ENCODE measurements at regions not wholly inside any gene's neighbourhood (a gene's known extent, or its start where the extent isn't known, plus 50 kb on each side); places are given as distances from the start of the nearest gene placed in this dataset.

- POLR2A ChIA-PET, result no interaction called here
- H3K36me3 ChIP-seq (ENCODE audit: control insufficient read depth in 2 of 2, extremely low read depth in 1 of 2, insufficient read depth in 2 of 2, low read length in 2 of 2), result no peaks in the 10 kb centered on the region
- no peak overlapping the region for H3K27ac ChIP-seq (ENCODE audit: insufficient read depth, low read depth, low read length)
- CTCF ChIA-PET, result no interaction called here
- dilution Hi-C loops (cut with MboI; ENCODE audit: extremely low pct_ligation_motif_present, low sequenced_read_pairs), result no loop called here
- DNase-seq (ENCODE audit: low read depth, low spot score) (no peak), FAIRE-seq (no peak)
- H2AFZ ChIP-seq (ENCODE audit: low read depth, low read length), result no peak overlapping the region
- no TSS peak for BruUV-seq (replicated peaks)
- H3K9ac ChIP-seq (replicated peaks; ENCODE audit: extremely low read depth, insufficient read depth, low read length), result no peak overlapping the region
- no peak overlapping the region for H3K4me3 ChIP-seq (replicated peaks in 1 of 3; ENCODE audit: insufficient read depth in 1 of 3, low read depth in 1 of 3, low read length in 3 of 3)
- no peaks in the 10 kb centered on the region for H3K9me1 ChIP-seq (replicated peaks; ENCODE audit: control insufficient read depth, extremely low read depth, insufficient read depth, low read length)
- H3K79me2 ChIP-seq (ENCODE audit: control insufficient read depth, insufficient read depth, low read length), result no peaks in the 10 kb centered on the region
- TF ChIP-seq POLR2A (IDR thresholded peaks at IDR 0.05; ENCODE audit: low read depth, low read length) (no peak), CTCF (IDR thresholded peaks at IDR 0.05; ENCODE audit: extremely low read depth in 1 of 2, insufficient read depth in 1 of 2, low read depth in 1 of 2, low read length in 2 of 2) (no peak), FOS (IDR thresholded peaks at IDR 0.05; ENCODE audit: borderline replicate concordance, insufficient read depth, low read length) (no peak), JUN (IDR thresholded peaks at IDR 0.05; ENCODE audit: borderline replicate concordance, insufficient read depth, insufficient read length, low read depth) (no peak), EZH2 (IDR thresholded peaks at IDR 0.05; ENCODE audit: borderline replicate concordance, low read depth, low read length, severe bottlenecking) (no peak), GATA2 (IDR thresholded peaks at IDR 0.05; ENCODE audit: insufficient read depth, insufficient read length, low read depth, low read length) (no peak)
- H3K4me2 ChIP-seq (ENCODE audit: insufficient read depth, low read length), result no peak overlapping the region
- no peaks in the 10 kb centered on the region for H3K9me3 ChIP-seq (replicated peaks; ENCODE audit: control insufficient read depth, insufficient read depth, low read length)
- intact Hi-C loops (cut with micrococcal nuclease), result no loop called here
- no peaks in the 10 kb centered on the region for H4K20me1 ChIP-seq (replicated peaks; ENCODE audit: control insufficient read depth, extremely low read depth, insufficient read depth, low read length)
- no peaks in the 10 kb centered on the region for H3K4me1 ChIP-seq (ENCODE audit: control insufficient read depth, extremely low read depth, insufficient read depth, low read length)
- no peaks in the 10 kb centered on the region for H3K27me3 ChIP-seq (ENCODE audit: control insufficient read depth in 2 of 2, insufficient read depth in 2 of 2, low read length in 2 of 2)
Observed at GRCh38 chr14:42565556-42565955, 958.9 kb downstream of the LRFN5 start.

GRCh38 chr14:42563313-42563712 is 956.6 kb downstream of the LRFN5 start:
- Histone ChIP-seq H3K4me2 (ENCODE audit: insufficient read depth, low read length) (no peak overlapping the region), H4K20me1 (replicated peaks; ENCODE audit: control insufficient read depth, extremely low read depth, insufficient read depth, low read length) (no peaks in the 10 kb centered on the region), H3K4me3 (replicated peaks in 1 of 3; ENCODE audit: insufficient read depth in 1 of 3, low read depth in 1 of 3, low read length in 3 of 3) (no peak overlapping the region), H3K27ac (ENCODE audit: insufficient read depth, low read depth, low read length) (no peak overlapping the region), H3K4me1 (ENCODE audit: control insufficient read depth, extremely low read depth, insufficient read depth, low read length) (no peaks in the 10 kb centered on the region), H3K79me2 (ENCODE audit: control insufficient read depth, insufficient read depth, low read length) (no peaks in the 10 kb centered on the region), H3K9ac (replicated peaks; ENCODE audit: extremely low read depth, insufficient read depth, low read length) (no peak overlapping the region), H3K9me1 (replicated peaks; ENCODE audit: control insufficient read depth, extremely low read depth, insufficient read depth, low read length) (no peaks in the 10 kb centered on the region), H3K36me3 (ENCODE audit: control insufficient read depth in 2 of 2, extremely low read depth in 1 of 2, insufficient read depth in 2 of 2, low read length in 2 of 2) (no peaks in the 10 kb centered on the region), H3K9me3 (replicated peaks; ENCODE audit: control insufficient read depth, insufficient read depth, low read length) (no peaks in the 10 kb centered on the region), H2AFZ (ENCODE audit: low read depth, low read length) (no peak overlapping the region), H3K27me3 (ENCODE audit: control insufficient read depth in 2 of 2, insufficient read depth in 2 of 2, low read length in 2 of 2) (no peaks in the 10 kb centered on the region)
- ChIA-PET POLR2A (no interaction called here), CTCF (no interaction called here)
- no TSS peak for BruUV-seq (replicated peaks)
- FAIRE-seq (no peak), DNase-seq (ENCODE audit: low read depth, low spot score) (no peak)
- intact Hi-C loops (cut with micrococcal nuclease) (no loop called here), dilution Hi-C loops (cut with MboI; ENCODE audit: extremely low pct_ligation_motif_present, low sequenced_read_pairs) (no loop called here)
- TF ChIP-seq CTCF (IDR thresholded peaks at IDR 0.05; ENCODE audit: extremely low read depth in 1 of 2, insufficient read depth in 1 of 2, low read depth in 1 of 2, low read length in 2 of 2) (no peak), POLR2AphosphoS5 (IDR thresholded peaks at IDR 0.05; ENCODE audit: insufficient read depth, low read depth, low read length) (no peak), EZH2 (IDR thresholded peaks at IDR 0.05; ENCODE audit: borderline replicate concordance, low read depth, low read length, severe bottlenecking) (no peak), FOS (IDR thresholded peaks at IDR 0.05; ENCODE audit: borderline replicate concordance, insufficient read depth, low read length) (no peak), MYC (IDR thresholded peaks at IDR 0.05; ENCODE audit: low read depth, low read length) (no peak), JUN (IDR thresholded peaks at IDR 0.05; ENCODE audit: borderline replicate concordance, insufficient read depth, insufficient read length, low read depth) (no peak), GATA2 (IDR thresholded peaks at IDR 0.05; ENCODE audit: insufficient read depth, insufficient read length, low read depth, low read length) (no peak), MAX (IDR thresholded peaks at IDR 0.05; ENCODE audit: insufficient read depth, insufficient read length) (no peak), POLR2A (IDR thresholded peaks at IDR 0.05; ENCODE audit: low read depth, low read length) (no peak)

All from endothelial cell of umbilical vein (primary cell).